ENCODE measurements at regions not wholly inside any gene's neighbourhood (a gene's known extent, or its start where the extent isn't known, plus 50 kb on each side); places are given as distances from the start of the nearest gene placed in this dataset.

DNA sequence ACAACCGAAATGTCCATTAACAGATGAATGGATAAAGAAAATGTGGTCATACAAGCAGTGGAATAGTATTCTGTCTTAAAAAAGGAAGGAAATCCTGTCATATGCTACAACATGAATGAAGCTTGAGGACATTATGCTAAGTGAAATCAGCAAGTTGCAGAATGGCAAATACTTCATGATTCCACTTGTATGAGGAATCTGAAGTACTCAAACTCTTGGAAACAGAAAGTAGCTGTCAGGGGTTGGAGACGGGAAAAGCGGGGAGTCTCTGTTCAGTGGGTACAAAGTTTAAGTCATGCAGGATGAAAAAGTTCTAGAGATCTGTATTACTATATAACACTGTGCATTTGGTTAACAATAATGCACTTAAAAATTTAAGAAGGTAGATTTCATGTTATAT is 209.0 kb upstream of the SIX2 start:
- peaks cover 0 to 38% (median 0%) of the 10 kb centered on the region in 4 donors for H3K27me3 ChIP-seq
- H3K27ac ChIP-seq (replicated peaks in 1 of 4) = no peak overlapping the region
- TF ChIP-seq, protein P1, sequence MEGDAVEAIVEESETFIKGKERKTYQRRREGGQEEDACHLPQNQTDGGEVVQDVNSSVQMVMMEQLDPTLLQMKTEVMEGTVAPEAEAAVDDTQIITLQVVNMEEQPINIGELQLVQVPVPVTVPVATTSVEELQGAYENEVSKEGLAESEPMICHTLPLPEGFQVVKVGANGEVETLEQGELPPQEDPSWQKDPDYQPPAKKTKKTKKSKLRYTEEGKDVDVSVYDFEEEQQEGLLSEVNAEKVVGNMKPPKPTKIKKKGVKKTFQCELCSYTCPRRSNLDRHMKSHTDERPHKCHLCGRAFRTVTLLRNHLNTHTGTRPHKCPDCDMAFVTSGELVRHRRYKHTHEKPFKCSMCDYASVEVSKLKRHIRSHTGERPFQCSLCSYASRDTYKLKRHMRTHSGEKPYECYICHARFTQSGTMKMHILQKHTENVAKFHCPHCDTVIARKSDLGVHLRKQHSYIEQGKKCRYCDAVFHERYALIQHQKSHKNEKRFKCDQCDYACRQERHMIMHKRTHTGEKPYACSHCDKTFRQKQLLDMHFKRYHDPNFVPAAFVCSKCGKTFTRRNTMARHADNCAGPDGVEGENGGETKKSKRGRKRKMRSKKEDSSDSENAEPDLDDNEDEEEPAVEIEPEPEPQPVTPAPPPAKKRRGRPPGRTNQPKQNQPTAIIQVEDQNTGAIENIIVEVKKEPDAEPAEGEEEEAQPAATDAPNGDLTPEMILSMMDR (IDR thresholded peaks at IDR 0.05) = no peak
- TF ChIP-seq EP300 (IDR thresholded peaks at IDR 0.05) (no peak), POLR2AphosphoS5 (IDR thresholded peaks at IDR 0.05) (no peak), POLR2A (IDR thresholded peaks at IDR 0.05; ENCODE audit: low read depth) (no peak)
- intact Hi-C loops (cut with DNase I) = no loop called here
- WGBS = 91% methylated on average over 3 of the region's 3 CpGs
- peaks cover 0 to 3% (median 0%) of the 10 kb centered on the region in 4 donors for H3K9me3 ChIP-seq
- no peaks in the 10 kb centered on the region for H3K36me3 ChIP-seq
- no peak overlapping the region for H3K4me3 ChIP-seq
- H3K4me1 ChIP-seq = no peaks in the 10 kb centered on the region
- DNase-seq (ENCODE audit: extremely low spot score) = no peak

DNA sequence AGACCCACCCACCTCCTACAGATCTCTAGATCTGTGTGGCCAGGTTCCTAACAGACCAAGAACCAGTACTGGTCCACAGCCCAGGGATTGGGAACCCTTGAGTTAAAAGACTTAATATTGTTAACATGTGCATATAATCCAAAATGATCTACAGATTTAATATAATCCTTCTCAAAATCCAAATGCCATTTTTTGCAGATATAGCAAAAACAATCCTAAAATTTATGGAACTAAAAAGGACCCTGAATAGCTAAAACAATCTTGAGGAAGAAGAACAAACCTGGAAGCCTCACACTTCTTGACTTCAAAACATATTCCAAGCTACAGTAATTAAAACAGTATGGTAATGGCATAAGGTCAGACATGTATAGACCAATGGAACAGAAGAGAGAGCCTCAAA is 206.9 kb upstream of the SIX2 start:
- no peaks in the 10 kb centered on the region for H3K4me1 ChIP-seq
- no peaks in the 10 kb centered on the region for H3K36me3 ChIP-seq
- intact Hi-C loops (cut with DNase I) = no loop called here
- H3K9me3 ChIP-seq = peaks cover 0 to 3% (median 0%) of the 10 kb centered on the region in 4 donors
- peak; percentile 10 for DNase-seq (ENCODE audit: extremely low spot score)
- TF ChIP-seq, protein P1 (IDR thresholded peaks at IDR 0.05) = no peak
- TF ChIP-seq POLR2A (IDR thresholded peaks at IDR 0.05; ENCODE audit: low read depth) = no peak
- TF ChIP-seq POLR2AphosphoS5 (IDR thresholded peaks at IDR 0.05) = no peak
- no peak for TF ChIP-seq EP300 (IDR thresholded peaks at IDR 0.05)
- H3K27ac ChIP-seq (replicated peaks in 1 of 4) = no peak overlapping the region
- no peak overlapping the region for H3K4me3 ChIP-seq
- peaks cover 0 to 17% (median 0%) of the 10 kb centered on the region in 4 donors for H3K27me3 ChIP-seq

DNA sequence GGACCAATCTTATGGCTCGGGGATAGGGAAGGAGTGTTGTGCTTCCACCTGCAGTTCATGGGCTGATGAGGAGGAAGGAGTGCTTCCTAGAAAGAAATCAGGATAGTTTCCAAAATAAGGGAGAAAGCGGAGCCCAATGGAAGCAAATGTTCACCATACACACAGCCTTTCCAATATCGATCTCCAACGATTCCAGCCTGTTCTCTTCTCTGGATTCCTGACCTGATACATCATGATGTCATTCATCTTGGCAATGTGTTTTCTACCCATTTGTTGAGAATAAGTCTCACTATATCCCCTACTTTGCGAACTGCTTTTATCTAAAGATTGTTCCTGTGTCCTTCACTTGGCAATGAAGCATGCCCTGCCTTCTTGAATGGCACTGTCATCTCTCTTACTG is 205.3 kb upstream of the SIX2 start:
- Histone ChIP-seq H3K9me3 (peaks cover 0 to 3% (median 0%) of the 10 kb centered on the region in 4 donors), H3K27ac (replicated peaks in 1 of 4) (no peak overlapping the region), H3K27me3 (peaks cover 0 to 2% (median 0%) of the 10 kb centered on the region in 4 donors), H3K4me1 (no peaks in the 10 kb centered on the region), H3K36me3 (no peaks in the 10 kb centered on the region), H3K4me3 (no peak overlapping the region)
- TF ChIP-seq, protein P1 (IDR thresholded peaks at IDR 0.05) = no peak
- TF ChIP-seq POLR2AphosphoS5 (IDR thresholded peaks at IDR 0.05) (no peak), POLR2A (IDR thresholded peaks at IDR 0.05; ENCODE audit: low read depth) (no peak), EP300 (IDR thresholded peaks at IDR 0.05) (no peak)
- WGBS = 86% methylated on average over 5 of the region's 5 CpGs
- intact Hi-C loops (cut with DNase I) = no loop called here
- peak; percentile 78 for DNase-seq (ENCODE audit: extremely low spot score)

DNA sequence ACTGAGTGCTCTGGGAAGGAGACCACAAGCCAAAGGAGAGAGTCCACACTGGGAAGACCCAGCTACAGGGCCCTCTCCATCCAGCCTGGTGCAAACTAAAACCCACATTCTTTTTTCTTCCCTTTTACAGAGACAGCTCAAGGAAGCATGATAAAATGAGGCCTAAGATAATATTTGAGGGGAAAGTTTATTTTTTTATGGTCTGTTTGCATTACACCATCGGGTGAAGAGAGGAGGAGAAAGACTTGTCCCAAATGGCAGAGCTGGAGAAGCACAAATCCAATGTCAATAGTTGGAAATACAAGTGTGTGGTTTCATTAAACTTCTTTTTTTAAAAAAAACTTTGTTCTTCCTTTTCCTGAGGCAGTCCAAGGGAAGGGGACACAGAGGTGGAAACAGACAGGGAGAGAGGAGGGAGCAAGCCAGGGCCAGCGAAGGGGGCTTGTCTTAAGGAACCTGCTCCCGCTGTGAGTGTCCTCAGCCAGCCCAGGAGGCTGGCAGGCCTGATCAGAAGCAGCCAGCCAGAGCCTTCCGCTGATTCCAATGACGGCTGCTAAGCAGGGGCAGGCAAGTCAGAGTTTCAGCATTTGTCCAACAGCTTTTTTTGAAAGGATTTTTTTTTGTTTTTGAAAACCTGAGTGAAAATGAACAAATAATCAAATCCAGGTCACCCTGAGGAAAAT is 203.8 kb upstream of the SIX2 start:
- Histone ChIP-seq H3K4me1 (no peaks in the 10 kb centered on the region), H3K9me3 (peaks cover 0 to 3% (median 0%) of the 10 kb centered on the region in 4 donors), H3K4me3 (no peak overlapping the region), H3K27ac (replicated peaks in 1 of 4) (no peak overlapping the region), H3K36me3 (no peaks in the 10 kb centered on the region), H3K27me3 (no peaks in the 10 kb centered on the region)
- peak; percentile 77 for DNase-seq (ENCODE audit: extremely low spot score)
- intact Hi-C loops (cut with DNase I) = no loop called here
- TF ChIP-seq, protein P1 (IDR thresholded peaks at IDR 0.05) = no peak
- TF ChIP-seq POLR2A (IDR thresholded peaks at IDR 0.05; ENCODE audit: low read depth) (no peak), EP300 (IDR thresholded peaks at IDR 0.05) (no peak), POLR2AphosphoS5 (IDR thresholded peaks at IDR 0.05) (no peak)
- 65% methylated on average over 5 of the region's 5 CpGs for WGBS

DNA sequence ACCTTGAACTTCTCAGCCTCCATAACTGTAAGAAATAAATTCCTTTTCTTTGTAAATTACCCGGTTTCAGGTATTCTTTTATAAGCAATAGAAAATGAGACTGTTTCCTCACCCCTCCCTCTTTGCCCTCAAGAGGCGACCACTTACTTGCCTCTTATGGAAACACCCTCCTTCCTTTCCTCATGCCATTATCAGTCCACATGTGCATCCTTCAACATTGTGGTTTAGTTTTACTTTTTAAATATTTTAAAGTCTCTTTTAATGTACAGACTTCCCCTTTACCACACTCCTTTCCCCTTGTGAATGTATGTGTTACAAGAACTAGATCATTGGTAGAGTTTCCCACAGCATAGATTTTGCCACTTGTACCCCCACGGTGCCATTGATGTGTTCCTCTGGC is 202.4 kb upstream of the SIX2 start:
- H3K4me1 ChIP-seq = no peaks in the 10 kb centered on the region
- TF ChIP-seq EP300 (IDR thresholded peaks at IDR 0.05) = no peak
- TF ChIP-seq POLR2A (IDR thresholded peaks at IDR 0.05; ENCODE audit: low read depth) = no peak
- TF ChIP-seq, protein P1 (IDR thresholded peaks at IDR 0.05) = no peak
- no peak for TF ChIP-seq POLR2AphosphoS5 (IDR thresholded peaks at IDR 0.05)
- H3K36me3 ChIP-seq = no peaks in the 10 kb centered on the region
- intact Hi-C loops (cut with DNase I) = no loop called here
- peaks cover 0 to 3% (median 0%) of the 10 kb centered on the region in 4 donors for H3K9me3 ChIP-seq
- no peaks in the 10 kb centered on the region for H3K27me3 ChIP-seq
- WGBS = 75% methylated on average over 3 of the region's 3 CpGs
- no peak overlapping the region for H3K27ac ChIP-seq (replicated peaks in 1 of 4)
- DNase-seq (ENCODE audit: extremely low spot score) = peak; percentile 21
- H3K4me3 ChIP-seq = no peak overlapping the region

All from esophagus muscularis mucosa (tissue), 4 donors.